BLaER1 treated with 17β-estradiol and CSF1 and Interleukin-3, amounts not matched to agents 10 nM and 100 nM (cell line): ENCODE measurements at regions not wholly inside any gene's neighbourhood (a gene's known extent, or its start where the extent isn't known, plus 50 kb on each side); places are given as distances from the start of the nearest gene placed in this dataset.

ENCODE experiments used
- H3K27ac ChIP-seq, 11 experiments: shearing (Covaris generic); formaldehyde crosslinking; 2 replicates each; pipeline ENCODE4 v1.8.1; 2022
- H3K27me3 ChIP-seq, 11 experiments: shearing (Covaris generic); formaldehyde crosslinking; 2 replicates each; pipeline ENCODE4 v1.8.1; 2022
- H3K36me3 ChIP-seq, 11 experiments: shearing (Covaris generic); formaldehyde crosslinking; 2 replicates each; pipeline ENCODE4 v1.8.1; 2022
- H3K4me1 ChIP-seq, 10 experiments: shearing (Covaris generic); formaldehyde crosslinking; 2 replicates each; pipeline ENCODE4 v1.8.1; 2022
- H3K4me2 ChIP-seq, 11 experiments: shearing (Covaris generic); formaldehyde crosslinking; 2 replicates each; pipeline ENCODE4 v1.8.1; 2022
- H3K4me3 ChIP-seq, 10 experiments: shearing (Covaris generic); formaldehyde crosslinking; 2 replicates each; pipeline ENCODE4 v1.8.1; 2022
- H3K9ac ChIP-seq, 11 experiments: shearing (Covaris generic); formaldehyde crosslinking; 2 replicates each; pipeline ENCODE4 v1.8.1; 2022
- H3K9me3 ChIP-seq, 11 experiments: shearing (Covaris generic); formaldehyde crosslinking; replicated peaks in 1 of 11; 2 replicates each; pipeline ENCODE4 v1.8.1; 2022
- H4K20me1 ChIP-seq, 11 experiments: shearing (Covaris generic); formaldehyde crosslinking; 2 replicates each; pipeline ENCODE4 v1.8.1; 2022
- Cebpa-rat ChIP-seq, 11 experiments: shearing (Covaris generic); IDR thresholded peaks; 2 replicates each; pipeline ENCODE4 v1.8.1; 2022

GRCh38 chr18:44536046-44536445 lies 144.6 kb upstream of the SETBP1 start:
- no peaks in the 10 kb centered on the region for H3K36me3 ChIP-seq
- no peak overlapping the region for H3K4me3 ChIP-seq
- peaks cover 0 to 10% (median 3%) of the 10 kb centered on the region in 10 experiments; a peak in 7 of 20 replicates for H3K4me1 ChIP-seq
- H3K27ac ChIP-seq = no peak overlapping the region
- no peaks in the 10 kb centered on the region for H4K20me1 ChIP-seq
- H3K27me3 ChIP-seq = no peaks in the 10 kb centered on the region
- no peak overlapping the region for H3K9ac ChIP-seq
- TF ChIP-seq Cebpa-rat (IDR thresholded peaks at IDR 0.05) = no peak
- H3K4me2 ChIP-seq = no peak overlapping the region
- H3K9me3 ChIP-seq = no peaks in the 10 kb centered on the region

GRCh38 chr18:44536619-44537018 lies 144.1 kb upstream of the SETBP1 start:
- Histone ChIP-seq H3K9ac (no peak overlapping the region), H3K27me3 (no peaks in the 10 kb centered on the region), H3K9me3 (no peaks in the 10 kb centered on the region), H3K27ac (no peak overlapping the region), H3K4me2 (no peak overlapping the region), H3K4me3 (no peak overlapping the region), H4K20me1 (no peaks in the 10 kb centered on the region), H3K36me3 (no peaks in the 10 kb centered on the region), H3K4me1 (peaks cover 0 to 10% (median 3%) of the 10 kb centered on the region in 10 experiments; a peak in 7 of 20 replicates)
- TF ChIP-seq Cebpa-rat (IDR thresholded peaks at IDR 0.05) = no peak

GRCh38 chr18:44537526-44537925 lies 143.2 kb upstream of the SETBP1 start:
- no peak overlapping the region for H3K4me2 ChIP-seq
- no peak for TF ChIP-seq Cebpa-rat (IDR thresholded peaks at IDR 0.05)
- no peak overlapping the region for H3K4me3 ChIP-seq
- H3K36me3 ChIP-seq = no peaks in the 10 kb centered on the region
- no peaks in the 10 kb centered on the region for H3K9me3 ChIP-seq
- H3K4me1 ChIP-seq = peaks cover 0 to 9% (median 3%) of the 10 kb centered on the region in 10 experiments; a peak in 7 of 20 replicates
- H3K27ac ChIP-seq = no peak overlapping the region
- no peaks in the 10 kb centered on the region for H3K27me3 ChIP-seq
- no peak overlapping the region for H3K9ac ChIP-seq
- no peaks in the 10 kb centered on the region for H4K20me1 ChIP-seq

- H4K20me1 ChIP-seq = no peaks in the 10 kb centered on the region
- no peak for TF ChIP-seq Cebpa-rat (IDR thresholded peaks at IDR 0.05)
- H3K36me3 ChIP-seq = no peaks in the 10 kb centered on the region
- no peak overlapping the region for H3K4me2 ChIP-seq
- no peak overlapping the region for H3K27ac ChIP-seq
- no peaks in the 10 kb centered on the region for H3K9me3 ChIP-seq
- H3K4me3 ChIP-seq = no peak overlapping the region
- H3K9ac ChIP-seq = no peak overlapping the region
- H3K27me3 ChIP-seq = no peaks in the 10 kb centered on the region
- H3K4me1 ChIP-seq = no peaks in the 10 kb centered on the region
Observed at GRCh38 chr18:44539926-44540325, 140.8 kb upstream of the SETBP1 start.

GRCh38 chr18:44541159-44541558 lies 139.5 kb upstream of the SETBP1 start:
- no peaks in the 10 kb centered on the region for H3K9me3 ChIP-seq
- no peak for TF ChIP-seq Cebpa-rat (IDR thresholded peaks at IDR 0.05)
- no peaks in the 10 kb centered on the region for H3K27me3 ChIP-seq
- H3K9ac ChIP-seq = no peak overlapping the region
- no peak overlapping the region for H3K4me3 ChIP-seq
- no peak overlapping the region for H3K4me2 ChIP-seq
- no peak overlapping the region for H3K27ac ChIP-seq
- no peaks in the 10 kb centered on the region for H3K36me3 ChIP-seq
- H4K20me1 ChIP-seq = no peaks in the 10 kb centered on the region
- no peaks in the 10 kb centered on the region for H3K4me1 ChIP-seq

GRCh38 chr18:44541781-44542180 lies 138.9 kb upstream of the SETBP1 start:
- Histone ChIP-seq H4K20me1 (no peaks in the 10 kb centered on the region), H3K4me1 (no peaks in the 10 kb centered on the region), H3K9me3 (no peaks in the 10 kb centered on the region), H3K36me3 (no peaks in the 10 kb centered on the region), H3K27me3 (no peaks in the 10 kb centered on the region), H3K4me2 (no peak overlapping the region), H3K27ac (no peak overlapping the region), H3K4me3 (no peak overlapping the region), H3K9ac (no peak overlapping the region)
- TF ChIP-seq Cebpa-rat (IDR thresholded peaks at IDR 0.05) = no peak

- TF ChIP-seq Cebpa-rat (IDR thresholded peaks at IDR 0.05) = no peak
Observed at GRCh38 chr18:44543387-44543786, 137.3 kb upstream of the SETBP1 start.

GRCh38 chr18:44545359-44545985 lies 135.2 kb upstream of the SETBP1 start:
- H3K27me3 ChIP-seq = no peaks in the 10 kb centered on the region
- no peak overlapping the region for H3K4me3 ChIP-seq
- H3K9me3 ChIP-seq = no peaks in the 10 kb centered on the region
- no peak overlapping the region for H3K9ac ChIP-seq
- no peak for TF ChIP-seq Cebpa-rat (IDR thresholded peaks at IDR 0.05)
- no peaks in the 10 kb centered on the region for H4K20me1 ChIP-seq
- H3K27ac ChIP-seq = no peak overlapping the region
- no peak overlapping the region for H3K4me2 ChIP-seq
- peaks cover 0 to 18% (median 14%) of the 10 kb centered on the region in 10 experiments; a peak in 14 of 20 replicates for H3K4me1 ChIP-seq
- no peaks in the 10 kb centered on the region for H3K36me3 ChIP-seq

More at GRCh38 chr18:44543387-44543786, 137.3 kb upstream of the SETBP1 start:
- no peaks in the 10 kb centered on the region for H3K9me3 ChIP-seq
- H3K4me1 ChIP-seq = peaks cover 0 to 5% (median 4%) of the 10 kb centered on the region in 10 experiments; a peak in 14 of 20 replicates
- no peak overlapping the region for H3K9ac ChIP-seq
- no peaks in the 10 kb centered on the region for H4K20me1 ChIP-seq
- H3K4me3 ChIP-seq = no peak overlapping the region
- no peak overlapping the region for H3K4me2 ChIP-seq
- no peaks in the 10 kb centered on the region for H3K27me3 ChIP-seq
- no peaks in the 10 kb centered on the region for H3K36me3 ChIP-seq
- H3K27ac ChIP-seq = no peak overlapping the region

- Histone ChIP-seq H3K27ac (no peak overlapping the region), H4K20me1 (no peaks in the 10 kb centered on the region), H3K4me3 (no peak overlapping the region), H3K4me1 (peaks cover 0 to 18% (median 14%) of the 10 kb centered on the region in 10 experiments; a peak in 14 of 20 replicates), H3K9ac (no peak overlapping the region), H3K36me3 (no peaks in the 10 kb centered on the region), H3K27me3 (no peaks in the 10 kb centered on the region), H3K4me2 (no peak overlapping the region), H3K9me3 (no peaks in the 10 kb centered on the region)
- TF ChIP-seq Cebpa-rat (IDR thresholded peaks at IDR 0.05) = no peak
Observed at GRCh38 chr18:44546954-44547353, 133.7 kb upstream of the SETBP1 start.
